ENCODE measurements at regions not wholly inside any gene's neighbourhood (a gene's known extent, or its start where the extent isn't known, plus 50 kb on each side); places are given as distances from the start of the nearest gene placed in this dataset.
A peak's percentile ranks its signal among the peaks of the same experiment; 100 is the strongest.

GRCh38 chr21:20301395-20301794 lies 696.8 kb upstream of the NCAM2 start:
- no peaks in the 10 kb centered on the region for H3K36me3 Mint-ChIP-seq
- no peaks in the 10 kb centered on the region for H3K27me3 Mint-ChIP-seq
- H3K4me1 Mint-ChIP-seq, result no peaks in the 10 kb centered on the region
- no peak overlapping the region for H3K4me3 Mint-ChIP-seq
- no peak overlapping the region for H3K27ac Mint-ChIP-seq
- peaks cover 2 to 6% (median 2%) of the 10 kb centered on the region in 3 donors for H3K9me3 Mint-ChIP-seq

GRCh38 chr21:20302084-20302483 lies 696.1 kb upstream of the NCAM2 start:
- Mint-ChIP-seq H3K27ac (no peak overlapping the region), H3K36me3 (no peaks in the 10 kb centered on the region), H3K27me3 (no peaks in the 10 kb centered on the region), H3K4me1 (no peaks in the 10 kb centered on the region), H3K9me3 (peaks cover 0 to 2% (median 2%) of the 10 kb centered on the region in 3 donors), H3K4me3 (no peak overlapping the region)

GRCh38 chr21:20306836-20307235 lies 691.4 kb upstream of the NCAM2 start:
- Mint-ChIP-seq H3K4me1 (no peaks in the 10 kb centered on the region), H3K27ac (no peak overlapping the region), H3K9me3 (peaks cover 0 to 4% (median 3%) of the 10 kb centered on the region in 3 donors), H3K4me3 (no peak overlapping the region), H3K27me3 (no peaks in the 10 kb centered on the region), H3K36me3 (no peaks in the 10 kb centered on the region)

- Mint-ChIP-seq H3K4me3 (peak overlapping the region in 1 of 4 donors; percentile 67), H3K27me3 (no peaks in the 10 kb centered on the region), H3K27ac (no peak overlapping the region), H3K4me1 (no peaks in the 10 kb centered on the region), H3K9me3 (peaks cover 0 to 4% (median 3%) of the 10 kb centered on the region in 3 donors), H3K36me3 (no peaks in the 10 kb centered on the region)
These were observed 689.5 kb upstream of the NCAM2 start for GRCh38 chr21:20308586-20309315.

- Mint-ChIP-seq H3K4me3 (no peak overlapping the region), H3K27me3 (no peaks in the 10 kb centered on the region)
These were observed 686.9 kb upstream of the NCAM2 start for GRCh38 chr21:20311234-20311787.

GRCh38 chr21:20313013-20313412 lies 685.2 kb upstream of the NCAM2 start:
- H3K27ac Mint-ChIP-seq, result no peak overlapping the region
- no peak overlapping the region for H3K4me3 Mint-ChIP-seq
- H3K9me3 Mint-ChIP-seq, result peaks cover 1 to 12% (median 11%) of the 10 kb centered on the region in 3 donors
- H3K4me1 Mint-ChIP-seq, result no peaks in the 10 kb centered on the region
- no peaks in the 10 kb centered on the region for H3K36me3 Mint-ChIP-seq
- H3K27me3 Mint-ChIP-seq, result no peaks in the 10 kb centered on the region

More at GRCh38 chr21:20311234-20311787, 686.9 kb upstream of the NCAM2 start:
- Mint-ChIP-seq H3K36me3 (no peaks in the 10 kb centered on the region), H3K9me3 (peaks cover 1 to 4% (median 4%) of the 10 kb centered on the region in 3 donors), H3K4me1 (no peaks in the 10 kb centered on the region), H3K27ac (no peak overlapping the region)

GRCh38 chr21:20315042-20315441 lies 683.2 kb upstream of the NCAM2 start:
- Mint-ChIP-seq H3K4me1 (no peaks in the 10 kb centered on the region), H3K27me3 (no peaks in the 10 kb centered on the region), H3K36me3 (no peaks in the 10 kb centered on the region), H3K4me3 (no peak overlapping the region), H3K9me3 (peaks cover 1 to 12% (median 7%) of the 10 kb centered on the region in 3 donors), H3K27ac (no peak overlapping the region)

GRCh38 chr21:20329636-20330035 lies 668.6 kb upstream of the NCAM2 start:
- no peaks in the 10 kb centered on the region for H3K27me3 Mint-ChIP-seq
- peaks cover 0 to 13% (median 0%) of the 10 kb centered on the region in 3 donors for H3K9me3 Mint-ChIP-seq
- no peaks in the 10 kb centered on the region for H3K4me1 Mint-ChIP-seq
- no peaks in the 10 kb centered on the region for H3K36me3 Mint-ChIP-seq
- no peak overlapping the region for H3K27ac Mint-ChIP-seq
- H3K4me3 Mint-ChIP-seq, result no peak overlapping the region

- Mint-ChIP-seq H3K27ac (peak overlapping the region in 1 of 3 donors; percentile 59), H3K4me1 (no peaks in the 10 kb centered on the region), H3K36me3 (no peaks in the 10 kb centered on the region), H3K27me3 (no peaks in the 10 kb centered on the region), H3K4me3 (no peak overlapping the region), H3K9me3 (peaks cover 0 to 14% (median 0%) of the 10 kb centered on the region in 3 donors)
These were observed 667.6 kb upstream of the NCAM2 start for GRCh38 chr21:20330652-20331051.

- Mint-ChIP-seq H3K36me3 (no peaks in the 10 kb centered on the region), H3K4me1 (no peaks in the 10 kb centered on the region), H3K27me3 (no peaks in the 10 kb centered on the region), H3K9me3 (peaks cover 0 to 13% (median 2%) of the 10 kb centered on the region in 3 donors), H3K27ac (no peak overlapping the region), H3K4me3 (no peak overlapping the region)
These were observed 663.6 kb upstream of the NCAM2 start for GRCh38 chr21:20334585-20334984.

GRCh38 chr21:20341431-20341830 lies 656.8 kb upstream of the NCAM2 start:
- no peaks in the 10 kb centered on the region for H3K36me3 Mint-ChIP-seq
- no peaks in the 10 kb centered on the region for H3K27me3 Mint-ChIP-seq
- no peak overlapping the region for H3K4me3 Mint-ChIP-seq
- H3K27ac Mint-ChIP-seq, result no peak overlapping the region
- peaks cover 0 to 15% (median 11%) of the 10 kb centered on the region in 3 donors for H3K9me3 Mint-ChIP-seq
- H3K4me1 Mint-ChIP-seq, result peaks cover 0 to 1% (median 0%) of the 10 kb centered on the region in 3 donors

GRCh38 chr21:20343186-20343585 lies 655.0 kb upstream of the NCAM2 start:
- Mint-ChIP-seq H3K27ac (no peak overlapping the region), H3K4me3 (no peak overlapping the region)

GRCh38 chr21:20351138-20351537 lies 647.1 kb upstream of the NCAM2 start:
- Mint-ChIP-seq H3K4me3 (no peak overlapping the region), H3K27me3 (no peaks in the 10 kb centered on the region), H3K36me3 (no peaks in the 10 kb centered on the region), H3K27ac (no peak overlapping the region), H3K4me1 (no peaks in the 10 kb centered on the region), H3K9me3 (peaks cover 3 to 21% (median 10%) of the 10 kb centered on the region in 3 donors)

More at GRCh38 chr21:20343186-20343585, 655.0 kb upstream of the NCAM2 start:
- peaks cover 0 to 1% (median 0%) of the 10 kb centered on the region in 3 donors for H3K4me1 Mint-ChIP-seq
- peaks cover 0 to 16% (median 14%) of the 10 kb centered on the region in 3 donors for H3K9me3 Mint-ChIP-seq
- H3K27me3 Mint-ChIP-seq, result no peaks in the 10 kb centered on the region
- no peaks in the 10 kb centered on the region for H3K36me3 Mint-ChIP-seq

- no peaks in the 10 kb centered on the region for H3K36me3 Mint-ChIP-seq
- peaks cover 3 to 16% (median 7%) of the 10 kb centered on the region in 3 donors for H3K9me3 Mint-ChIP-seq
- H3K27ac Mint-ChIP-seq, result no peak overlapping the region
- H3K4me1 Mint-ChIP-seq, result peaks cover 0 to under 1% (median 0%) of the 10 kb centered on the region in 3 donors
- no peak overlapping the region for H3K4me3 Mint-ChIP-seq
- no peaks in the 10 kb centered on the region for H3K27me3 Mint-ChIP-seq
These were observed 644.9 kb upstream of the NCAM2 start for GRCh38 chr21:20353351-20353750.

GRCh38 chr21:20373031-20373430 lies 625.2 kb upstream of the NCAM2 start:
- H3K27me3 Mint-ChIP-seq, result no peaks in the 10 kb centered on the region
- H3K9me3 Mint-ChIP-seq, result peaks cover 0 to 3% (median 0%) of the 10 kb centered on the region in 3 donors
- H3K36me3 Mint-ChIP-seq, result no peaks in the 10 kb centered on the region
- no peak overlapping the region for H3K4me3 Mint-ChIP-seq
- H3K4me1 Mint-ChIP-seq, result no peaks in the 10 kb centered on the region
- no peak overlapping the region for H3K27ac Mint-ChIP-seq

GRCh38 chr21:20377250-20377649 lies 621.0 kb upstream of the NCAM2 start:
- H3K36me3 Mint-ChIP-seq, result no peaks in the 10 kb centered on the region
- no peak overlapping the region for H3K4me3 Mint-ChIP-seq

More at GRCh38 chr21:20377250-20377649, 621.0 kb upstream of the NCAM2 start:
- Mint-ChIP-seq H3K4me1 (no peaks in the 10 kb centered on the region), H3K27me3 (no peaks in the 10 kb centered on the region), H3K9me3 (peaks cover 0 to 3% (median 3%) of the 10 kb centered on the region in 3 donors), H3K27ac (no peak overlapping the region)

All from IgD-negative memory B cell (primary cell).